ENCODE measurements at regions not wholly inside any gene's neighbourhood (a gene's known extent, or its start where the extent isn't known, plus 50 kb on each side); places are given as distances from the start of the nearest gene placed in this dataset.

DNA sequence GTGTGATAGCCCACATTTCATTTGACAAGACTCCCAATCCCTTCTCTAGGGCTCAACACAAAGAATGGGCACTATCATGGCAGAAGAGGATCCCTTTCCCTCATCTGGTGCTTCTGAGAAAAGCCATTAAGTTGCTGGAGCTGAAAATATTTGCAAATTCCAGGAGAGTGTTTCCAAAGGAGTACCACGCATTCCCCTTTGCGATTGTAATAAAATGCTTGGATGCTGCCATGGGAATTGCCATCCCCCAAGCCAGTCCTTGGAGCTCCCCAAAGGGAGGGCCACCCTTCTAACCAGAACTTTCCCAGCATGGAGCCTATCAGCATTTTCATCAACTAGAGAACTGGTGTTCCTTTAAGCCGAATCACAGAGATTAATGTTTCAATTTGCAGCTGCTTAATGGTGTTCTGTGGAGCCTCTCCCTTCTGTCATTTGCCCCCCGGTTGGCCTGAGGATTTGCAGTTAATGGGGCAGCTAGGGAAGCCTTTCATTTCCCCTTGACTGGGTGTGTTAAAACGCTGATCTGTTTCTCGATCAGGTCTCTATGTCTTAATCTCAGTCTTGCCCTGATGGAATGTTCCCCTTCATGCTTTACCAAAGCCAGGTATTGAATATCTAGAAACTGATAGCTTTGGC is 133.0 kb downstream of the ENC1 start (continued):
- TF ChIP-seq FOSL1 (IDR thresholded peaks at IDR 0.05; ENCODE audit: insufficient read depth, low read depth, low read length) = no peak
- TF ChIP-seq POLR2A (IDR thresholded peaks at IDR 0.05; ENCODE audit: control extremely low read depth in 1 of 2, low read depth in 2 of 2, low read length in 2 of 2) = no peak
- no peak for TF ChIP-seq RFX5 (IDR thresholded peaks at IDR 0.05; ENCODE audit: borderline replicate concordance, low read depth, low read length)
- no peak for TF ChIP-seq BRCA1 (IDR thresholded peaks at IDR 0.05; ENCODE audit: low read depth, low read length)
- TF ChIP-seq, protein P1, sequence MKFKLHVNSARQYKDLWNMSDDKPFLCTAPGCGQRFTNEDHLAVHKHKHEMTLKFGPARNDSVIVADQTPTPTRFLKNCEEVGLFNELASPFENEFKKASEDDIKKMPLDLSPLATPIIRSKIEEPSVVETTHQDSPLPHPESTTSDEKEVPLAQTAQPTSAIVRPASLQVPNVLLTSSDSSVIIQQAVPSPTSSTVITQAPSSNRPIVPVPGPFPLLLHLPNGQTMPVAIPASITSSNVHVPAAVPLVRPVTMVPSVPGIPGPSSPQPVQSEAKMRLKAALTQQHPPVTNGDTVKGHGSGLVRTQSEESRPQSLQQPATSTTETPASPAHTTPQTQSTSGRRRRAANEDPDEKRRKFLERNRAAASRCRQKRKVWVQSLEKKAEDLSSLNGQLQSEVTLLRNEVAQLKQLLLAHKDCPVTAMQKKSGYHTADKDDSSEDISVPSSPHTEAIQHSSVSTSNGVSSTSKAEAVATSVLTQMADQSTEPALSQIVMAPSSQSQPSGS (IDR thresholded peaks at IDR 0.05; ENCODE audit: low read length) = no peak
